Cardiac muscle cell (in vitro differentiated cells and primary cell): ENCODE measurements at regions not wholly inside any gene's neighbourhood (a gene's known extent, or its start where the extent isn't known, plus 50 kb on each side); places are given as distances from the start of the nearest gene placed in this dataset.

ENCODE experiments used
- DNase-seq, 2 donors: peaks; one replicate each; pipeline versions ENCODE4 v3.0.0 to v3.0.0-alpha.2; 2010 to 2017; ENCODE audit warnings: low read depth in 1 of 2, low spot score in 1 of 2
- H3K27ac ChIP-seq: fragments of 200-600 bp; sonication (generic); 2 replicates; pipeline ENCODE4 v1.5.1; 2016
- H3K27me3 ChIP-seq: fragments of 200-600 bp; sonication (generic); 2 replicates; pipeline ENCODE4 v1.6.0; 2016; ENCODE audit warnings: control low read depth
- H3K36me3 ChIP-seq: fragments of 200-600 bp; sonication (generic); 2 replicates; pipeline ENCODE4 v1.5.1; 2016; ENCODE audit warnings: control low read depth
- H3K4me1 ChIP-seq: fragments of 200-600 bp; sonication (generic); 2 replicates; pipeline ENCODE4 v1.8.1; 2017; ENCODE audit warnings: low read depth, mild to moderate bottlenecking, mixed run types
- H3K4me3 ChIP-seq: fragments of 200-600 bp; sonication (generic); 2 replicates; pipeline ENCODE4 v1.5.1; 2016; ENCODE audit warnings: mild to moderate bottlenecking
- H3K9me3 ChIP-seq: fragments of 200-600 bp; sonication (generic); 2 replicates; pipeline ENCODE4 v1.5.1; 2017; ENCODE audit warnings: low read depth, mild to moderate bottlenecking, control low read depth
- CTCF ChIP-seq: IDR thresholded peaks from 2 replicates; pipeline ENCODE4 v1.5.1; 2012; ENCODE audit warnings: low read depth, mild to moderate bottlenecking, low read length

GRCh38 chr3:184459355-184459754, 79.5 kb downstream of the CHRD start:
- TF ChIP-seq CTCF: no peak
- Histone ChIP-seq H3K36me3 (no peaks in the 10 kb centered on the region), H3K27me3 (no peaks in the 10 kb centered on the region), H3K9me3 (no peaks in the 10 kb centered on the region), H3K4me1 (no peaks in the 10 kb centered on the region), H3K4me3 (no peak overlapping the region), H3K27ac (no peak overlapping the region)
- DNase-seq: peak in 1 of 2 donors; percentile 59

GRCh38 chr3:184460276-184460675, 80.4 kb downstream of the CHRD start:
- no peak for DNase-seq
- no peaks in the 10 kb centered on the region for H3K4me1 ChIP-seq

GRCh38 chr3:184461219-184461618, 81.4 kb downstream of the CHRD start:
- Histone ChIP-seq H3K27me3 (no peaks in the 10 kb centered on the region), H3K9me3 (no peaks in the 10 kb centered on the region), H3K4me3 (no peak overlapping the region), H3K27ac (no peak overlapping the region), H3K4me1 (peaks cover 4% of the 10 kb centered on the region), H3K36me3 (no peaks in the 10 kb centered on the region)
- TF ChIP-seq CTCF: no peak
- no peak for DNase-seq

More at GRCh38 chr3:184460276-184460675, 80.4 kb downstream of the CHRD start:
- no peak overlapping the region for H3K4me3 ChIP-seq
- no peak for TF ChIP-seq CTCF
- no peaks in the 10 kb centered on the region for H3K36me3 ChIP-seq
- H3K9me3 ChIP-seq: no peaks in the 10 kb centered on the region
- H3K27ac ChIP-seq: no peak overlapping the region
- no peaks in the 10 kb centered on the region for H3K27me3 ChIP-seq

- peaks cover 8% of the 10 kb centered on the region for H3K4me1 ChIP-seq
- H3K27ac ChIP-seq: peak overlapping the region; percentile 52
- no peaks in the 10 kb centered on the region for H3K9me3 ChIP-seq
- TF ChIP-seq CTCF: no peak
- no peaks in the 10 kb centered on the region for H3K27me3 ChIP-seq
- H3K36me3 ChIP-seq: no peaks in the 10 kb centered on the region
- no peak for DNase-seq
- H3K4me3 ChIP-seq: no peak overlapping the region
These were observed 86.1 kb downstream of the CHRD start for GRCh38 chr3:184465883-184466412.

GRCh38 chr3:184466413-184466960, 86.6 kb downstream of the CHRD start:
- Histone ChIP-seq H3K27ac (peak overlapping the region; percentile 52), H3K27me3 (no peaks in the 10 kb centered on the region), H3K36me3 (no peaks in the 10 kb centered on the region), H3K4me3 (no peak overlapping the region), H3K4me1 (peaks cover 8% of the 10 kb centered on the region), H3K9me3 (no peaks in the 10 kb centered on the region)
- peak; percentile 38 to 50 for DNase-seq
- TF ChIP-seq CTCF: no peak
